K562 (cell line): ENCODE measurements at regions not wholly inside any gene's neighbourhood (a gene's known extent, or its start where the extent isn't known, plus 50 kb on each side); places are given as distances from the start of the nearest gene placed in this dataset.

Experiments used
- ATAC-seq: fragments of 200-7000 bp; cut with Tn5 transposase; 3 replicates; pipeline ENCODE4 v1.9.1; 2020; ENCODE audit warnings: moderate library complexity
- BruUV-seq: library from RNA; stranded (reverse); fragments of 400-500 nt; replicated peaks from 2 replicates; lab custom pipeline; 2021; lab: Mats Ljungman, UMichigan
- CTCF ChIA-PET: fragments of 300-600 bp; formaldehyde crosslinking; extraction: SDS; loops from one replicate; lab custom pipeline; 2021; ENCODE audit warnings: low intra/inter-chr PET ratio; lab: Yijun Ruan, JAX
- POLR2A ChIA-PET: fragments of 300-600, 350-650 bp; sonication (Branson Sonifier 250); formaldehyde crosslinking; extraction: SDS; loops from one replicate; lab custom pipeline; 2021; ENCODE audit warnings: antibody characterized with exemption, inconsistent platforms; lab: Yijun Ruan, JAX
- DNase-seq, 4 experiments: peaks; one replicate each; pipeline versions ENCODE4 v3.0.0 to v3.0.0-alpha.2; 2011 to 2018; ENCODE audit warnings: low spot score in 3 of 4, mixed read lengths in 3 of 4; ENCODE audit errors: extremely low read depth in 1 of 4
- FAIRE-seq: peaks from 2 replicates; lab custom pipeline; 2011; peaks lifted over from hg19 to GRCh38; lab: Jason Lieb, UNC
- H2AFZ ChIP-seq: 2 replicates; pipeline ENCODE4 v1.6.0; 2011; ENCODE audit warnings: low read depth, low read length, control low read depth, inconsistent platforms
- H3K27ac ChIP-seq: fragments of 200-600 bp; 3 replicates; pipeline ENCODE4 v1.8.0; 2011; ENCODE audit warnings: low read depth, mild to moderate bottlenecking, control low read depth, inconsistent platforms, low read length, moderate library complexity, mixed read lengths; ENCODE audit errors: extremely low read depth
- H3K27me3 ChIP-seq, 2 experiments: fragments of 300-600 bp in 1 of 2; 2 replicates in 1 of 2; 3 replicates in 1 of 2; pipeline versions ENCODE4 v1.6.0 to v1.8.0; 2011; ENCODE audit warnings: inconsistent platforms in 2 of 2, low read length in 2 of 2, mild to moderate bottlenecking in 1 of 2, mixed read lengths in 1 of 2, moderate library complexity in 1 of 2; ENCODE audit not compliant: control insufficient read depth in 2 of 2, insufficient read depth in 2 of 2
- H3K36me3 ChIP-seq: fragments of 300-600 bp; 3 replicates; pipeline ENCODE4 v1.8.0; 2011; ENCODE audit warnings: mild to moderate bottlenecking, low read length, inconsistent platforms; ENCODE audit not compliant: control insufficient read depth, insufficient read depth
- H3K4me1 ChIP-seq, 2 experiments: fragments of 200-600 bp in 1 of 2; replicated peaks in 1 of 2; 2 replicates in 1 of 2; 3 replicates in 1 of 2; pipeline versions ENCODE4 v1.5.1 to v1.8.0; 2011; ENCODE audit warnings: inconsistent platforms in 2 of 2, low read length in 2 of 2, mild to moderate bottlenecking in 1 of 2, mixed read lengths in 1 of 2, moderate library complexity in 1 of 2; ENCODE audit not compliant: control insufficient read depth in 2 of 2, insufficient read depth in 2 of 2
- H3K4me2 ChIP-seq: 2 replicates; pipeline ENCODE4 v1.6.1; 2011; ENCODE audit warnings: low read length, control low read depth, inconsistent platforms, mixed read lengths; ENCODE audit not compliant: insufficient read depth
- H3K4me3 ChIP-seq: fragments of 200-600 bp; sonication (generic), shearing (Covaris generic); 2 replicates; pipeline ENCODE4 v1.5.1; 2016; ENCODE audit warnings: control low read depth, inconsistent platforms
- H3K79me2 ChIP-seq: fragments of 200-600 bp; 3 replicates; pipeline ENCODE4 v1.8.0; 2011; ENCODE audit warnings: low read length, inconsistent platforms; ENCODE audit not compliant: control insufficient read depth, insufficient read depth
- H3K9ac ChIP-seq, 2 experiments: 2 replicates each; pipeline versions ENCODE4 v1.6.0 to v1.6.1; 2011; ENCODE audit warnings: low read depth in 2 of 2, low read length in 2 of 2, control low read depth in 1 of 2, inconsistent platforms in 1 of 2, mild to moderate bottlenecking in 1 of 2, mixed read lengths in 1 of 2; ENCODE audit not compliant: insufficient read depth in 1 of 2
- H3K9me1 ChIP-seq: one replicate; pipeline ENCODE4 v1.6.0; 2011; ENCODE audit warnings: inconsistent platforms, mild to moderate bottlenecking, low read length, moderate library complexity; ENCODE audit not compliant: control insufficient read depth, insufficient read depth
- H3K9me3 ChIP-seq: replicated peaks from 2 replicates; pipeline ENCODE4 v1.5.1; 2011; ENCODE audit warnings: low read depth, low read length, inconsistent platforms; ENCODE audit not compliant: control insufficient read depth, insufficient read depth
- H4K20me1 ChIP-seq: replicated peaks from 2 replicates; pipeline ENCODE4 v1.6.1; 2011; ENCODE audit warnings: low read length, inconsistent platforms, mixed read lengths; ENCODE audit not compliant: control insufficient read depth, insufficient read depth
- AFF4 ChIP-seq: sonication (generic); formaldehyde crosslinking; IDR thresholded peaks from 2 replicates; pipeline ENCODE4 v1.8.0; 2023; ENCODE audit warnings: mild to moderate bottlenecking, missing genetic modification reagents
- HLTF ChIP-seq: fragments of 450-650 bp; IDR thresholded peaks from 2 replicates; pipeline ENCODE4 v1.6.1; 2016
- PREB ChIP-seq: sonication (generic); formaldehyde crosslinking; IDR thresholded peaks from 2 replicates; pipeline ENCODE4 v1.8.1; 2023; ENCODE audit warnings: mild to moderate bottlenecking, missing genetic modification reagents
- WGBS: fragments of 100-300 bp; shearing (Covaris generic); methylation state at CpG from one replicate; pipeline ENCODE4 v1.1.6; 2016; ENCODE audit warnings: low coverage, mixed read lengths; ENCODE audit not compliant: insufficient coverage; ENCODE audit errors: missing lambda C conversion rate; 5-methylcytosine and 5-hydroxymethylcytosine counted together
- in situ Hi-C: fragments of 300-500 bp; cut with MboI; formaldehyde crosslinking; loops from 4 replicates; pipeline ENCODE4 v1.15.0; 2018; ENCODE audit warnings: inconsistent platforms, mixed read lengths
- intact Hi-C: fragments of 100-400 bp; cut with micrococcal nuclease; formaldehyde crosslinking; loops from 2 replicates; pipeline ENCODE4 v1.14.2; 2022

- TF ChIP-seq PREB, result no peak
- TF ChIP-seq HLTF, result no peak
Observed at GRCh38 chr5:167539747-167540146, 751.7 kb upstream of the WWC1 start (continued).

GRCh38 chr5:167546270-167546669 is 745.2 kb upstream of the WWC1 start:
- Histone ChIP-seq H3K4me1 (no peaks in the 10 kb centered on the region), H3K9me1 (no peaks in the 10 kb centered on the region), H3K27me3 (no peaks in the 10 kb centered on the region), H3K36me3 (no peaks in the 10 kb centered on the region), H4K20me1 (no peaks in the 10 kb centered on the region), H3K79me2 (no peaks in the 10 kb centered on the region), H3K9me3 (0 out of 2 replicates have a peak, but pooled peaks cover 2% of the 10 kb centered on the region), H2AFZ (no peak overlapping the region), H3K9ac (no peak overlapping the region), H3K4me3 (no peak overlapping the region), H3K4me2 (no peak overlapping the region), H3K27ac (no peak overlapping the region)
- in situ Hi-C loops (no loop called here), intact Hi-C loops (no loop called here)
- 4% methylated on average over 3 of the region's 4 CpGs for WGBS
- FAIRE-seq (no peak), DNase-seq (no peak), ATAC-seq (no peak)
- ChIA-PET CTCF (no interaction called here), POLR2A (no interaction called here)
- BruUV-seq, result no TSS peak
- TF ChIP-seq AFF4 (CRISPR knock-in tag), result no peak
